ENCODE measurements at regions not wholly inside any gene's neighbourhood (a gene's known extent, or its start where the extent isn't known, plus 50 kb on each side); places are given as distances from the start of the nearest gene placed in this dataset.
"Not testable (repeated sequence)": the region's sequence is repeated elsewhere in the genome, so short reads cannot be mapped to it uniquely, and the experiment has no call there.

DNA sequence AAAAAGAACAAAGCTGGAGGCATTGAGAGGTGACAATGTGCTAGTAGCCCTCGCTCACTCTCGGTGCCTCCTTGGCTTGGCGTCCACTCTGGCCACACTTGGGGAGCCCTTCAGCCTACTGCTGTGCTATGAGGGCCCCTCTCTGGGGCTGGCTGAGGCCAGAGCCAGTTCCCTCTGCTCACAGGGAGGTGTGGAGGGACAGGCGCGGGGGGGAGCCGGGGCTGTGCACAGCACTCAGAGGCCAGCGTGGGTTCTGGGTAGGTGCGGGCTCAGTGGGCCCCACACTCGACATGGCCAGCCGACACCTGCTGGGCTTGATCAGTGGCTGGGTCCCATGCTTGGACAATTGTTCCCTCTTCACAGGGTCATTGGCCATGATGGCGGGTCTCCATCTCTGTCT lies 202.5 kb upstream of the GRAMD2B start:
- DNase-seq, result no peak

DNA sequence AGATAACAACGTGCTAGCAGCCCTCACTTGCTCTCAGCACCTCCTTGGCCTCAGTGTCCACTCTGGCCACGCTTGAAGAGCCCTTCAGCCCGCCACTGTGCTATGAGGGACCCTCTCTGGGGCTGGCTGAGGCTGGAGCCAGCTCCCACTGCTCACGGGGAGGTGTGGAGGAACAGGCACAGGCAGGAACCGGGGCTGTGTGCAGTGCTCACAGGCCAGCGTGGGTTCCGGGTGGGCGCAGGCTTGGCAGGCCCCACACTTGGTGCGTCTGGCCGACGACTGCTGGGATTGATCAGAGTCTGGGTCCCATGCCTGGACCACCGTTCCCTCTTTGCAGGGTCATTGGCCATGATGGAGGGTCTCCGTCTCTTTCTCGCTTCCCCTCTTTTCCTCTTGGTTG lies 194.3 kb upstream of the GRAMD2B start:
- DNase-seq, result no peak

GRCh38 chr5:126233256-126233655 lies 190.0 kb upstream of the GRAMD2B start:
- DNase-seq, result no peak

- no peak for DNase-seq
These were observed 188.5 kb upstream of the GRAMD2B start for GRCh38 chr5:126234563-126235195.

GRCh38 chr5:126235628-126236027 lies 187.6 kb upstream of the GRAMD2B start:
- DNase-seq, result no peak

DNA sequence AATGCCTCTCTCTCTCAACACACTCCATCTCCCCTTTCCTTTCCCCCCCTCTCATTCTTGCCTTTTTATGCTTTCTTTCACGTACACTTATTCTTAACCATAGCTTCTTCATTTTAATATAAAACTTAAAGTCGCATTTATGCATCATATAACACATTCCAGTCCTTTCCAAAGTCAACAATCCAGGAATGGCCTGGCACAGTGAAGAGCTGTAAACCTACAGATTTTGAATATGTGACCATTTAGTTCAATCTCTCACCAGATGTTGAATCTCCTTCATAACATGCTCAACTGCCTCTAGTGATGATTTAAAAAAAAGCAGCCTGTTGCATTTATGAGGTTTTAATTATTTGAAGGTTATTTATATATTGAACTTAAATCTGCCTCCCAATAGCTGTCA lies 186.2 kb upstream of the GRAMD2B start:
- no peak for DNase-seq

DNA sequence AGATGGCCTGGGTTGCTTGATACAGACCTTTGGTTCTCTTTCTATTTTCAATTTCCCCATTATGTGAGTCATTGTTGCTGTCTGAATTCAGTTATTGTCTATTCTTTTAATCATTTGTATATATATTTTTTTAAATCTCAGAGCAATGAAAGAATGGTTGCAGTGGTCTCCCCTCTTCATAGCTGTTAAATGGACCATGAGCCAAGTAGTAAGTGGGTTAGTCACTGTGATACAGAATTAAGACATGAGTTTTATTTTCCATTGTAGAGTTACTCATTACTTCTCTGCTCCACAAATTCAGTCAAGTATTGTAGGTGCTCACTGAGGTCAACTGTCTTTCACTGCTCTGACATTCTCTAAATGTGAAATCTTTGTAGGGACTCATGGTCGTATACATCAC lies 174.6 kb upstream of the GRAMD2B start:
- DNase-seq, result no peak

GRCh38 chr5:126251024-126251423 lies 172.2 kb upstream of the GRAMD2B start:
- DNase-seq, result no peak

DNA sequence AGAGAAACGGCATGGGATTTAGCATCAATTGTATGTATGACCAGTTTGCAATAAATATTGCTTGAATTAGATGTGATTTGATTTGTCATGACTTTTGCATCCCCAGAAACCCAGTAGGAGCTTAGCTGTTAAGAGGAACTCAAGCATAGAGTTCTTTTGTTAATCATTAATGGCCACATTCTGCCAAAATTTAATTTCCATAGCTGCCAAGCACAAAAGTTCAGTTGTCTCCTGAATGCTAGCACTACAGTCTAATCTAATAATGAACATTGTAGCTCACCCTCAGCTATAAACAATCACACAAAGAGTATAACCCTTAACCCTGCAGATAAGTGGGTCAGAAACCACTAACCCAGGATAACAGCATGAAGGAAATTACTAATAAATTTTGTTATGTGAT lies 169.8 kb upstream of the GRAMD2B start:
- DNase-seq, result no peak

DNA sequence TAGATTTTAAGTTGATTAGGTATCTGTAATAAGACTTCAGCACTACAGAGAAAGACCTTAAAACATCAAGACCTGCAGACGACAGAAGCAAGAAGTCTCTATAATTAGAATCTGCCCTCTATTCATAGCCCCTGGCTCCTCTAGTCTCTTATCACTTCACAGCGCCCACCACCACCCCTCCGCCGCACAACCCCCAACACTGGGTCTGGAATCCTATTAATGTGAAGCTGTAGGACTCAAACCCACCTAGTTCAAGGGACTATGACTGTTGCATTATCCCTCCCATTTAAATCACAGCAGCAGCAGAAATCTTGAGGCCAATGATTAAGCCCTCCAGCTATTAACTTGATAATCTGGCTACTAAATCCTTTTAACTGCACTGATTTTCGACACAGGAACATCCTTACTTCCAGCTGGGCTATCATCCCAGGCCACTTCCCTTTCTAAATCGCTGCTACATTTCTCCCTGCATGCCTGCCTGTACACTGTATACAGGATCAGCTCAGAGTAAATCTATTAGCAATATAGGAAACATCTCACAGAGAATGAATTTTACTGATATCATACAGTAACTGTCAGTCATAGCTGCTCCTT lies 159.5 kb upstream of the GRAMD2B start:
- DNase-seq, result no peak

DNA sequence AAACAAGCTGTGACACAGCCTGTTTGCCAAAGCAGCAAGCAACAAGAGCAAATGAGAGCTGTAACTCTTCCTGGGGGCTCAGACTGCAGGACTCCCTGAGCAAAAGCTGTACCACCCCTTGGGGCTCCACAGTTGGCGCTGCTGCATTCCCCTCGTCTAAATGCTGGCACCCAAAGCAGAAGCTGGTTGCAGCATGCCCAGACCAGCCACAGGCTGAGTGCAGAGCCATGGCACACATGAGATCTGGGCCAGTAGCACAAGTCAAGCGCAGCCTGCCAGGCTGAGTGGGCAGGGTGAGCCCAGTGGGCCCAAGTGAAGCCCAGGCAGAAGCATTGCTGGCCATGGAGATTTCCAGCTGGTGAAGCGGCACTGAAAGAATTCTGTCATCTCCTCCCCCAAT lies 157.3 kb upstream of the GRAMD2B start:
- DNase-seq, result no peak

GRCh38 chr5:126267438-126267837 lies 155.8 kb upstream of the GRAMD2B start:
- DNase-seq, result no peak

DNA sequence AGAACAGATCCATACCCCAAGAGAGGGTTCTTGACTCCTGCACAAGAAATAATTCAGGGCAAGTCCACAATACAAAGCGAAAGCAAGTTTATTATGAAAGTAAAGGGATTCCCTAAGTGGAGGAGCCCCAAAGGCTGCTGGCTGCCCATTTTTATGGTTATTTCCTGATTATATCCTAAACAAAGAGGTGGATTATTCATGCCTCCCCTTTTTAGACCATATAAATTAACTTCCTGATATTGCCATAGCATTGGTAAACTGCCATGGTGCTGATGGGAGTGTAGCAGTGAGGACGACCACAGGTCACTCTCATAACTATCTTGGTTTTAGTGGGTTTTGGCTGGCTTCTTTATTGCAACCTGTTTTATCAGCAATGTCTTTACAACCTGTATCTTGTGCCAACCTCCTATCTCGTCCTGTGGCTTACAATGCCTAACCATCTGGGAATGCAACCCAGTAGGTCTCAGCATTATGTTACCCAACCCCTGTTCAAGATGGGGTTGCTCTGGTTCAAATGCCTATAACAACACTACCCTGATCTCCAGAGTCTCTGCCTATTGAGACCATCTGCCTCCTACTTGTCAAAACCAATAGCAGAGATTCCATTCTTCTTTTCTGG lies 154.4 kb upstream of the GRAMD2B start:
- no peak for DNase-seq

DNA sequence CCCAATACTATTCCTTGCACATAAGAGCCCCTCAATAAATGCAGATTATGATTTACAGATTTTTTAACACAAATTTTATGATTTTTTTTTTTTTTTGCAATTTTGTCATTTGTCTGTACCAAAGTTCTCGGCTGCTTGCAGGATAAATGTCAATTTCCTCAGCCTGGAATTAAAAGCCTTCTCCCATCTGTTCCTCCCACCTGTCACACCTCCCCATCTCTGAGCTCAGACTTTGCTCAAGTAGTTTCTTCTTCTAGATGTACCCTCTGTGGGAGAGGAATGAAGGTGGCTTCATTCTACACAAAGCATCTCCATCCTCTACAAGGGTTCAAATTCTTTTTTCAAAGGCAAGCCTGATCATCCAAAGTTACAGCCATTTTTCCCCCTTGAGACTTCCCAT lies 153.7 kb upstream of the GRAMD2B start:
- no peak for DNase-seq

DNA sequence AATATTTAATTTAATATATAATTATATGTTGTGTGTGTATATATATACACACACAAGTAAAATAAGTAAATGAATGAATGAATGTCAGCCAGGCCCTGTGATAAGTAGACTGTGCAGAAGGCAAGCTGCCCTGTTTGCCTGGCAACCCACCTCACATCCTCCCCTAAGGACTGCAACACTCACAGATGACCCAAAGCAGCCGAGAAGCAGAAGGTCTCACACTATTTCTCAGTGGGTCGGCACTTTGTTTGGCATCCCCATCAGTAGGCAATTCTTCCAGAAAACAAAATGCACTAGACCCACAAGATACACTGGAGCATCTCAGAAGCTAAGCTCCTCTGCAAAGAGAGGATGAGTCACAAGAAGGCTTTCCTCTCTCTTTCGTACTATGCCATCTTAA lies 152.1 kb upstream of the GRAMD2B start:
- no peak for DNase-seq

DNA sequence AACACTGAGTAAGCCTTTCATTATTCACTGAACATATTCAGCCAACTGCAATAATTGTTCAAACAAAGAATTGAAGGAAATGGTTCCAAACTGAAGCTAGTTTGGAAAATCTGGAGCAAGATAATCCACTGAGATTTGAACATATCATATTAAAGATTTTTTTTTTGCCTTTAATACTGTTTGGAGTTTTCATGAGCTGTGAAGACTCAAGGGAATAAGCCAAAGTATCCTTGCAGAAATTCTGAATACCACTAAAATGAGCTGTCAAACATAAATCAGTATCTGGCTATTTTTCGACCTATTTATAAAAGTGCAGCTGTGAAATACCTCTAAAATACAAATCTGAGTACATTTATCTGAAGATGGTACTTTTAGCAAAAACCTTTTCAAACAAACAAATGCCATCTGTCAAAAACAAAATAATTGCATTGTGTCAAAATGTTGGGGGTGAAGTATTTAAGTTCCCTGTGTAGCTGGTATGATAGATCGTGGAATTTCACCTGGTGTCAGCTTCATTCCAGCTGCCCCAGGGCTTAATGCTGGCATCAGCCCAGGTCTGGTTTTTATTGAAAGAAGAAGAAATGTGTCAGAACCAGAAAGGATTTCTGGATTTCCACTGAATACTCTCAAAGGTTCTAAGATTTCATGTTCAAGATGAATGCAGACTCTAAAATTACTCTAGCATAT lies 149.0 kb upstream of the GRAMD2B start:
- DNase-seq, result no peak

DNA sequence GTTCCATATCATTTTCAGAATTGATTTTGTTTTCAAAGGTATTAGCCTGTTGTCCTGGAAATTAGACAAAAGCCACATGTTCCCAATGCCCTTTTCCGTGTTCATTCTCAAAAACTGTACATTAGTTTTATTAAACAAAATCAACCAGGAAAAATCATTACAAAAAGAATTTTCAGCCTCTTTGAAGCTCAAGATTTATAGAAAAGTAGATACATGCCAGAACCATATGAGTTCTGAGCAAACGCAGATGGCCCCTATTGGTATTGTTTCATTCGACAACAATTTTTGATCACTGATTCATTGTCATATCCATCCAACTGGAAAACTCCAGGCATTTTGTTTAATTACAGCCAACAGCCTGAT lies 148.5 kb upstream of the GRAMD2B start:
- DNase-seq, result no peak

GRCh38 chr5:126277762-126278161 lies 145.4 kb upstream of the GRAMD2B start:
- DNase-seq, result no peak

GRCh38 chr5:126280343-126280742 lies 142.9 kb upstream of the GRAMD2B start:
- no peak for DNase-seq

DNA sequence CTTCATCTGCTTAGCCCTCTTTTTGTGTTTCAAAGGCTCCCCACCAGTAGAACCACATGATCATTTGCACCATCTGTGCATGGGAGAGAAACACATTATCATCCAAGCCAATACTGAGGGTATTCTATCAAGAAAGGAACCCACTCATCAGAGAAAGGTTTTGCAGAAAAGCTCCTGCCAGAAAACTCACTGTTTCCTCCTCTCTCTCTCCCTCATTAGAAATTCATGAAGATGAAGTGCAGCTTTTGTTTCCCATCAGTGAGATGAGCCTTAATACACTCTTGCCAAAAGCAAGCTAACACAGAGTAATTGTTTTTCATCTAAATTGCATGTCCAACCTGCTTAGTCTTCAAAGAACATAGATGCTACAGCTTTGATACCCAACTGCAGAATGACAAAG lies 142.4 kb upstream of the GRAMD2B start:
- DNase-seq, result no peak

DNA sequence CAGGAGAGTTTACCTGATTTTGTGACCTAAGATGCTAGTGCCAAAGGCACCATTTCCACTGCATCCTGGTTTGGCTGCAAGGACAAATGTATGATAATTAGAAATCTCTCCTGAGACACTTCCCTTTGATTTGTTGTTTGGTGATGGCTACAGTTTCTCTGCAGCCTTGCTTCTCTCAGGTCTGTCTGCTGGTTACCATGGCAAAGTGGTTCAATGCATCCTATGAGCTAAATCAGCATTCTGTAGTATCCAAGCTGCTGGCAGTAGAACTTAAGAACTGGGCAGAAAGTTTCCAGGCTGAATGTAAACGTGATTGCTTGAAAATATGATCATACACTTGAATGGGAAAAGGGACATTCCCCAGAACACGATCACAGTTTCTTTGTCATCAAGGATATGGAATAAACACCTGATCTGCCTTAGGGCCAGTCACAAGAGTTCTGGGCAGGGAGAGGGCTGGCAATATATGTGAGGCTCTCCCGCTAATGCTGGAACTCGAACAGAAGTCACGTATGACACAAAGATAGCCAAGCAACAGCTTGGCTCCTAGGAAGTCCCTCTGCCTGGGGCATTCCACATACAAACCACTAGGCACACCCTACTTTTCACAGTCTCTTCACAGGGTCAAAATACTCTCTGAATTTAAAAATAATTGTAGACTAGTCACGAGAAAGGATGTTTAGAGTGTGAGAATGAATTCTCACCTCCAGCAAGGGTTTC lies 138.1 kb upstream of the GRAMD2B start:
- DNase-seq, result no peak

GRCh38 chr5:126296121-126296520 lies 127.1 kb upstream of the GRAMD2B start:
- DNase-seq, result not testable (repeated sequence)

GRCh38 chr5:126300293-126300692 lies 122.9 kb upstream of the GRAMD2B start:
- no peak for DNase-seq

GRCh38 chr5:126301056-126301455 lies 122.2 kb upstream of the GRAMD2B start:
- DNase-seq, result no peak
